Bronchial epithelial cell (primary cell): ENCODE measurements at regions not wholly inside any gene's neighbourhood (a gene's known extent, or its start where the extent isn't known, plus 50 kb on each side); places are given as distances from the start of the nearest gene placed in this dataset.
A peak's percentile ranks its signal among the peaks of the same experiment; 100 is the strongest.

Experiments
- DNase-seq: peaks from one replicate; pipeline ENCODE4 v3.0.0-alpha.2; 2010; ENCODE audit warnings: low read depth
- FAIRE-seq: peaks from 2 replicates; lab custom pipeline; 2011; peaks lifted over from hg19 to GRCh38; lab: Jason Lieb, UNC
- H3K27me3 ChIP-seq: 2 replicates; pipeline ENCODE4 v1.5.1; 2011; ENCODE audit warnings: low read length; ENCODE audit not compliant: control insufficient read depth, insufficient read depth
- H3K36me3 ChIP-seq: 2 replicates; pipeline ENCODE4 v1.5.1; 2011; ENCODE audit warnings: low read length; ENCODE audit not compliant: control insufficient read depth, insufficient read depth
- H3K4me3 ChIP-seq: 2 replicates; pipeline ENCODE4 v1.5.1; 2011; ENCODE audit warnings: mild to moderate bottlenecking, low read depth, low read length, control low read depth
- CTCF ChIP-seq: IDR thresholded peaks from 2 replicates; pipeline ENCODE4 v1.5.1; 2011; ENCODE audit warnings: mild to moderate bottlenecking, moderate library complexity, low read length, control low read depth, inconsistent platforms; ENCODE audit not compliant: insufficient read depth, severe bottlenecking

GRCh38 chr18:73944715-73945114 is 202.9 kb downstream of the FBXO15 start:
- no peak for DNase-seq
- FAIRE-seq = no peak
- H3K27me3 ChIP-seq = no peaks in the 10 kb centered on the region
- no peak overlapping the region for H3K4me3 ChIP-seq
- no peaks in the 10 kb centered on the region for H3K36me3 ChIP-seq
- no peak for TF ChIP-seq CTCF

- H3K36me3 ChIP-seq = no peaks in the 10 kb centered on the region
- DNase-seq (no peak), FAIRE-seq (no peak)
- peaks cover 1% of the 10 kb centered on the region for H3K27me3 ChIP-seq
- no peak for TF ChIP-seq CTCF
- H3K4me3 ChIP-seq = no peak overlapping the region
These were observed 203.9 kb downstream of the FBXO15 start for GRCh38 chr18:73943763-73944162.

GRCh38 chr18:73942956-73943355 is 204.7 kb downstream of the FBXO15 start:
- H3K36me3 ChIP-seq = no peaks in the 10 kb centered on the region
- FAIRE-seq (no peak), DNase-seq (no peak)
- no peak for TF ChIP-seq CTCF
- peaks cover 1% of the 10 kb centered on the region for H3K27me3 ChIP-seq
- no peak overlapping the region for H3K4me3 ChIP-seq

GRCh38 chr18:73942081-73942625 is 205.5 kb downstream of the FBXO15 start:
- DNase-seq (peak; percentile 69), FAIRE-seq (no peak)
- Histone ChIP-seq H3K4me3 (no peak overlapping the region), H3K27me3 (peaks cover 1% of the 10 kb centered on the region), H3K36me3 (no peaks in the 10 kb centered on the region)
- TF ChIP-seq CTCF = no peak

- DNase-seq (no peak), FAIRE-seq (no peak)
- Histone ChIP-seq H3K36me3 (no peaks in the 10 kb centered on the region), H3K4me3 (no peak overlapping the region), H3K27me3 (peaks cover 1% of the 10 kb centered on the region)
- TF ChIP-seq CTCF = no peak
These were observed 206.9 kb downstream of the FBXO15 start for GRCh38 chr18:73940721-73941120.

GRCh38 chr18:73939391-73939790 is 208.2 kb downstream of the FBXO15 start:
- TF ChIP-seq CTCF = no peak
- FAIRE-seq (no peak), DNase-seq (no peak)

More at GRCh38 chr18:73939391-73939790, 208.2 kb downstream of the FBXO15 start:
- H3K27me3 ChIP-seq = peaks cover 1% of the 10 kb centered on the region
- H3K4me3 ChIP-seq = no peak overlapping the region
- H3K36me3 ChIP-seq = no peaks in the 10 kb centered on the region
